Osteocyte (in vitro differentiated cells): ENCODE measurements at regions not wholly inside any gene's neighbourhood (a gene's known extent, or its start where the extent isn't known, plus 50 kb on each side); places are given as distances from the start of the nearest gene placed in this dataset.

Experiments
- DNase-seq: peaks from one replicate; pipeline ENCODE4 v3.0.0; 2021; ENCODE audit warnings: mixed read lengths; ENCODE audit not compliant: unreplicated experiment; ENCODE audit errors: extremely low spot score
- H3K27ac Mint-ChIP-seq: one replicate; pipeline ENCODE4 v1.8.0; 2021; ENCODE audit warnings: mild to moderate bottlenecking, mixed read lengths; ENCODE audit not compliant: unreplicated experiment
- H3K27me3 Mint-ChIP-seq: one replicate; pipeline ENCODE4 v1.8.0; 2021; ENCODE audit warnings: mixed read lengths; ENCODE audit not compliant: unreplicated experiment
- H3K36me3 Mint-ChIP-seq: one replicate; pipeline ENCODE4 v1.8.0; 2021; ENCODE audit warnings: mixed read lengths; ENCODE audit not compliant: unreplicated experiment
- H3K4me1 Mint-ChIP-seq: one replicate; pipeline ENCODE4 v1.8.0; 2021; ENCODE audit warnings: mixed read lengths; ENCODE audit not compliant: unreplicated experiment
- H3K4me3 Mint-ChIP-seq: one replicate; pipeline ENCODE4 v1.8.0; 2021; ENCODE audit warnings: mild to moderate bottlenecking, moderate library complexity, mixed read lengths; ENCODE audit not compliant: unreplicated experiment
- H3K9me3 Mint-ChIP-seq: one replicate; pipeline ENCODE4 v1.8.0; 2021; ENCODE audit warnings: mixed read lengths; ENCODE audit not compliant: unreplicated experiment
- CTCF ChIP-seq: fragments of 200-600 bp; sonication (generic); IDR thresholded peaks from 2 replicates; pipeline ENCODE4 v1.5.0; 2021; ENCODE audit warnings: antibody characterized with exemption, mild to moderate bottlenecking, moderate library complexity

DNA sequence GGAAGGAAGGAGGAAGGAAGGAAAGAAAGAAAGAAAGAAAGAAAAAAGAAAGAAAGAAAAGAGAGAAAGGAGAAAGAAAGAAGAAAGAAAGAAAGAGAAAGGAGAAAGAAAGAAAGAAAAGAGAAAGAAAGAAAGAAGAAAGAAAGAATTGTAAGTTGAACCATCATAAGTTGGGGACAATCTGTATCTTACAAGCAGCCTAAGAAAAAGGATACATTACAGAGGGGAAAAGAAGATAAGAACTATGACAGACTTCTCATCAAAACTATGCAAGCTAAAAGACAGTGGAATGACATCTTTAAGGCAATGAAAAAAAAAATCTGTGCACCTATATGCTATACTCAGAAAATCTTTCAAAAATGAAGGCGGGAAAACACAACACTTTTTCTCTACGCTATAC lies 50.3 kb upstream of the SP4 start:
- H3K4me3 Mint-ChIP-seq, result no peak overlapping the region
- no peaks in the 10 kb centered on the region for H3K36me3 Mint-ChIP-seq
- no peaks in the 10 kb centered on the region for H3K27me3 Mint-ChIP-seq
- no peaks in the 10 kb centered on the region for H3K4me1 Mint-ChIP-seq
- DNase-seq, result no peak
- no peak overlapping the region for H3K27ac Mint-ChIP-seq
- no peak for TF ChIP-seq CTCF
- peaks cover 17% of the 10 kb centered on the region for H3K9me3 Mint-ChIP-seq
